Gastrocnemius medialis (tissue), 4 donors: ENCODE measurements at regions not wholly inside any gene's neighbourhood (a gene's known extent, or its start where the extent isn't known, plus 50 kb on each side); places are given as distances from the start of the nearest gene placed in this dataset.

Experiments used
- CTCF ChIP-seq, 5 experiments: fragments of 450-650 bp in 3 of 5; fragments of 200-600 bp in 2 of 5; sonication (generic) in 2 of 5; IDR thresholded peaks in 4 of 5; conservative IDR thresholded peaks in 1 of 5; 1 replicate in 4 of 5; 2 replicates in 1 of 5; pipeline ENCODE4 v1.5.1; 2016 to 2019; ENCODE audit warnings: antibody characterized with exemption in 5 of 5, mild to moderate bottlenecking in 3 of 5, moderate library complexity in 3 of 5
- POLR2A ChIP-seq, 2 donors: fragments of 450-650 bp; IDR thresholded peaks; one replicate each; pipeline ENCODE4 v1.6.1; 2017; ENCODE audit warnings: antibody characterized with exemption in 2 of 2, mild to moderate bottlenecking in 2 of 2, moderate library complexity in 2 of 2

DNA sequence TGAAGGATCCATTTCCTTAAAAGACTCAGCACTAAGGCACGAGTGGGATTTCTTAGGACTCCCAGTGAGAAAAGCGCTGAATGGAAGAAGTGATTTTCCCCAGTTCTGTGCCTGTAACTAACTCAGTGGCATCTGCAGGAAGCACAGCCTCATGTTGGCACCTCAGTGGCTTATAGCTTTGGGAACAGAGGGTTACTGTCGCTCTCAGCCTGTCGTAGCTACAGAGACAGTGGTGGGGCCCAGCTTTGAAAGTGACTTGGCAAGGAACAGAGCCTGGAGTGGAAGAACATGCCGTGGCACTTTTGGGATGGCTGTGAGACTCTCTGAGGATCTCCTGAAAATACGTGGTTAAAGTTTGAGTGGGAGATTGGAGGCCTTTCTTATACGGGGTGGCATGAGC is 242.4 kb upstream of the MYOCD start:
- TF ChIP-seq CTCF (IDR thresholded peaks at IDR 0.05 in 4 of 5, conservative IDR thresholded peaks at IDR 0.05 in 1 of 5) (no peak), POLR2A (IDR thresholded peaks at IDR 0.05) (no peak)
